IMR-90 (cell line): ENCODE measurements at regions not wholly inside any gene's neighbourhood (a gene's known extent, or its start where the extent isn't known, plus 50 kb on each side); places are given as distances from the start of the nearest gene placed in this dataset.
A peak's percentile ranks its signal among the peaks of the same experiment; 100 is the strongest.

ENCODE experiments used
- ATAC-seq: fragments of 200-7000 bp; cut with Tn5 transposase; 2 replicates; pipeline ENCODE4 v1.9.1; 2020; ENCODE audit warnings: low read depth, mild to moderate bottlenecking, moderate library complexity
- BruUV-seq: library from RNA; stranded (reverse); fragments of 400-500 nt; replicated peaks from 2 replicates; lab custom pipeline; 2021; lab: Mats Ljungman, UMichigan
- CTCF ChIA-PET: fragments of 300-600 bp; formaldehyde crosslinking; extraction: SDS; loops from one replicate; lab custom pipeline; 2021; ENCODE audit warnings: antibody characterized with exemption; lab: Yijun Ruan, JAX
- POLR2A ChIA-PET: fragments of 300-600 bp; sonication (Branson Sonifier 250); formaldehyde crosslinking; loops from one replicate; lab custom pipeline; 2022; ENCODE audit warnings: antibody characterized with exemption; ENCODE audit not compliant: unreplicated experiment; lab: Charles Lee
- DNase-seq: peaks from one replicate; pipeline ENCODE4 v3.0.0; 2013
- H2AFZ ChIP-seq: replicated peaks from 2 replicates; pipeline ENCODE3; 2013; ENCODE audit warnings: low read length, mild to moderate bottlenecking; ENCODE audit not compliant: poor library complexity
- H2AK5ac ChIP-seq: 2 replicates; pipeline ENCODE4 v1.6.1; 2013; ENCODE audit warnings: low read depth, low read length, inconsistent platforms
- H2AK9ac ChIP-seq: replicated peaks from 2 replicates; pipeline ENCODE3; 2013; ENCODE audit warnings: mild to moderate bottlenecking, low read depth, low read length, moderate library complexity; ENCODE audit not compliant: poor library complexity
- H2BK120ac ChIP-seq: 2 replicates; pipeline ENCODE4 v1.6.1; 2013; ENCODE audit warnings: low read depth, low read length, inconsistent platforms
- H2BK15ac ChIP-seq: 3 replicates; pipeline ENCODE4 v1.6.1; 2013; ENCODE audit warnings: low read depth, low read length, inconsistent platforms
- H2BK20ac ChIP-seq: 2 replicates; pipeline ENCODE4 v1.6.1; 2013; ENCODE audit warnings: low read depth, mild to moderate bottlenecking, inconsistent platforms, low read length, moderate library complexity
- H2BK5ac ChIP-seq: 2 replicates; pipeline ENCODE4 v1.6.1; 2013; ENCODE audit warnings: mild to moderate bottlenecking, low read depth, low read length, inconsistent platforms; ENCODE audit not compliant: poor library complexity, severe bottlenecking
- H3K14ac ChIP-seq: replicated peaks from 2 replicates; pipeline ENCODE4 v1.6.1; 2013; ENCODE audit warnings: low read depth, low read length, inconsistent platforms
- H3K18ac ChIP-seq: 2 replicates; pipeline ENCODE4 v1.6.1; 2013; ENCODE audit warnings: low read depth, low read length, control low read depth
- H3K23ac ChIP-seq: 2 replicates; pipeline ENCODE4 v1.6.1; 2013; ENCODE audit warnings: low read depth, low read length, inconsistent platforms
- H3K27ac ChIP-seq: 2 replicates; pipeline ENCODE4 v1.5.1; 2013; ENCODE audit warnings: mild to moderate bottlenecking, control low read depth, low read length; ENCODE audit not compliant: insufficient read depth
- H3K27me3 ChIP-seq: 2 replicates; pipeline ENCODE4 v1.6.1; 2013; ENCODE audit warnings: low read length; ENCODE audit not compliant: control insufficient read depth, insufficient read depth
- H3K36me3 ChIP-seq: 2 replicates; pipeline ENCODE4 v1.6.1; 2013; ENCODE audit warnings: low read length, mixed read lengths; ENCODE audit not compliant: control insufficient read depth, insufficient read depth
- H3K4ac ChIP-seq: 2 replicates; pipeline ENCODE4 v1.6.1; 2013; ENCODE audit warnings: low read depth, low read length, inconsistent platforms
- H3K4me1 ChIP-seq: 2 replicates; pipeline ENCODE4 v1.6.1; 2013; ENCODE audit warnings: low read length, mixed read lengths; ENCODE audit not compliant: control insufficient read depth, insufficient read depth
- H3K4me2 ChIP-seq: 2 replicates; pipeline ENCODE4 v1.6.1; 2013; ENCODE audit warnings: low read depth, mild to moderate bottlenecking, control low read depth, low read length, moderate library complexity
- H3K4me3 ChIP-seq: 2 replicates; pipeline ENCODE4 v1.5.1; 2013; ENCODE audit warnings: low read depth, mild to moderate bottlenecking, control low read depth, low read length, moderate library complexity; ENCODE audit not compliant: insufficient read depth
- H3K56ac ChIP-seq: 2 replicates; pipeline ENCODE4 v1.6.1; 2013; ENCODE audit warnings: low read length, inconsistent platforms; ENCODE audit not compliant: insufficient read depth; ENCODE audit errors: extremely low read depth
- H3K79me1 ChIP-seq, 2 experiments: 2 replicates each; pipeline ENCODE4 v1.6.1; 2013; ENCODE audit warnings: low read length in 2 of 2, inconsistent platforms in 1 of 2, low read depth in 1 of 2
- H3K9ac ChIP-seq: 2 replicates; pipeline ENCODE4 v1.6.1; 2013; ENCODE audit warnings: low read depth, low read length, control low read depth
- H3K9me1 ChIP-seq: 2 replicates; pipeline ENCODE4 v1.6.1; 2013; ENCODE audit warnings: low read length, inconsistent platforms; ENCODE audit not compliant: insufficient read depth
- H3K9me3 ChIP-seq: 2 replicates; pipeline ENCODE4 v1.6.1; 2013; ENCODE audit warnings: low read length; ENCODE audit not compliant: control insufficient read depth, insufficient read depth
- H4K20me1 ChIP-seq: 2 replicates; pipeline ENCODE4 v1.6.1; 2013; ENCODE audit warnings: low read length, inconsistent platforms; ENCODE audit not compliant: insufficient read depth
- H4K5ac ChIP-seq: 2 replicates; pipeline ENCODE4 v1.6.1; 2013; ENCODE audit warnings: mild to moderate bottlenecking, low read depth, low read length, control low read depth
- H4K8ac ChIP-seq, 2 experiments: 2 replicates each; pipeline ENCODE4 v1.6.1; 2013; ENCODE audit warnings: low read depth in 2 of 2, low read length in 2 of 2, control low read depth in 1 of 2, inconsistent platforms in 1 of 2
- H4K91ac ChIP-seq: 2 replicates; pipeline ENCODE4 v1.6.1; 2013; ENCODE audit warnings: low read depth, low read length, inconsistent platforms; ENCODE audit not compliant: insufficient read depth
- BHLHE40 ChIP-seq: fragments of 150-350 bp; IDR thresholded peaks from 2 replicates; pipeline ENCODE4 v1.6.1; 2016; ENCODE audit warnings: mild to moderate bottlenecking, low read depth, low read length
- WGBS, 2 experiments: methylation state at CpG; one replicate each; pipeline versions ENCODE4 v1.1.5 to v1.1.7; 2013; ENCODE audit warnings: missing lambda C conversion rate in 2 of 2; ENCODE audit not compliant: insufficient read length in 1 of 2; ENCODE audit errors: extremely low coverage in 2 of 2; 5-methylcytosine and 5-hydroxymethylcytosine counted together
- dilution Hi-C: fragments of 300-500 bp; cut with HindIII; formaldehyde crosslinking; loops from one replicate; pipeline ENCODE4 v1.14.3; 2018; ENCODE audit warnings: low sequenced_read_pairs; ENCODE audit not compliant: unreplicated experiment
- in situ Hi-C: fragments of 300-500 bp; cut with MboI; formaldehyde crosslinking; loops from 3 replicates; pipeline ENCODE4 v1.14.3; 2019; ENCODE audit warnings: low sequenced_read_pairs, inconsistent platforms, mixed read lengths
- intact Hi-C: fragments of 100-400 bp; cut with micrococcal nuclease; formaldehyde crosslinking; loops from 2 replicates; pipeline ENCODE4 v1.10.0; 2022
- TF ChIP-seq, protein P1 (sequence below): fragments of 150-350 bp; IDR thresholded peaks from 2 replicates; pipeline ENCODE4 v1.6.1; 2016; ENCODE audit warnings: low read depth, mild to moderate bottlenecking, low read length, moderate library complexity, borderline replicate concordance

DNA sequence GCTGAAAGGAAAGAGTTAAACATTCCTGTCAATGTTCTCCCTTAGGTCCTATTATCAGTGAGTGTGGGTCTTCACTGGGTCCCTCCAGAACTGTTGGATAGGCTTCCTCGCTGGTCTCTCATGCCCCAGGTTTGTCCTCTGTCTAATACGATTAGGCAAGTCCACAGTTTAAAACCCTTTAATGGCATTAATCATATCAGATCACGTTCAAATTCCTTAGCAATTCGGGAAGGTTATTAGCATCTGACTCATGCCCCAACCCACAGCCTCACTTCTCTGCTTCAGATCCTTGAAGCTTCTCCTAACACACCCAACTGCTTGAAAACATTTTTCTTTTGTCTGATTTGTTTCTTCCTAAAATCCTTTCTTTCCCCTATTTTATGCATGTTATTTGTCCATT, 224.3 kb upstream of the ATP10A start:
- DNase-seq = peak; percentile 44
- Histone ChIP-seq H3K9me1 (no peaks in the 10 kb centered on the region), H2BK20ac (peak overlapping the region; percentile 40; the same call in 1 of the 2 replicates), H2AK9ac (no peak overlapping the region), H3K14ac (0 out of 2 replicates have a peak overlapping the region, but pooled peaks have one; percentile 9), H3K18ac (no peak overlapping the region), H4K20me1 (no peaks in the 10 kb centered on the region), H3K36me3 (no peaks in the 10 kb centered on the region), H4K91ac (peak overlapping the region; percentile 17; the same call in 1 of the 2 replicates), H3K4me1 (peaks cover 6% of the 10 kb centered on the region), H3K9ac (no peak overlapping the region), H2AFZ (peak overlapping the region; percentile 57), H3K4ac (0 out of 2 replicates have a peak overlapping the region, but pooled peaks have one; percentile 17), H3K27me3 (no peaks in the 10 kb centered on the region), H2BK15ac (no peak overlapping the region), H3K27ac (no peak overlapping the region), H2BK120ac (peak overlapping the region; percentile 14; the same call in 1 of the 2 replicates), H3K79me1 (no peaks in the 10 kb centered on the region), H2AK5ac (no peak overlapping the region), H3K56ac (no peak overlapping the region), H3K23ac (no peak overlapping the region), H2BK5ac (peak overlapping the region; percentile 28), H3K4me3 (no peak overlapping the region), H4K8ac (no peak overlapping the region; a peak in 1 of 4 replicates), H4K5ac (peak overlapping the region; percentile 25; the same call in 1 of the 2 replicates), H3K9me3 (no peaks in the 10 kb centered on the region), H3K4me2 (peak overlapping the region; percentile 51; the same call in 1 of the 2 replicates)
- intact Hi-C loops = loop anchor here (10.0 kb wide), 1 partner anchor 313 kb away; no protein-coding TSS in a partner anchor
- ChIA-PET POLR2A (no interaction called here), CTCF (interaction anchor here (0.6 kb wide), 1 partner anchor 240 kb away, joined by 3 read pairs; no protein-coding TSS in a partner anchor)
- TF ChIP-seq BHLHE40 = peak; percentile 65
- TF ChIP-seq, protein P1, sequence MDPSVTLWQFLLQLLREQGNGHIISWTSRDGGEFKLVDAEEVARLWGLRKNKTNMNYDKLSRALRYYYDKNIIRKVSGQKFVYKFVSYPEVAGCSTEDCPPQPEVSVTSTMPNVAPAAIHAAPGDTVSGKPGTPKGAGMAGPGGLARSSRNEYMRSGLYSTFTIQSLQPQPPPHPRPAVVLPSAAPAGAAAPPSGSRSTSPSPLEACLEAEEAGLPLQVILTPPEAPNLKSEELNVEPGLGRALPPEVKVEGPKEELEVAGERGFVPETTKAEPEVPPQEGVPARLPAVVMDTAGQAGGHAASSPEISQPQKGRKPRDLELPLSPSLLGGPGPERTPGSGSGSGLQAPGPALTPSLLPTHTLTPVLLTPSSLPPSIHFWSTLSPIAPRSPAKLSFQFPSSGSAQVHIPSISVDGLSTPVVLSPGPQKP = no peak
- peak; percentile 27; the same call in 1 of the 2 replicates for ATAC-seq
- in situ Hi-C loops = no loop called here
- WGBS, 2 experiments = 6% methylated on average over 3 of the region's 4 CpGs; no CpG with 5 or more reads in 1 of the 2 experiments
- dilution Hi-C loops = no loop called here
- no TSS peak for BruUV-seq
